HT1080 (cell line): ENCODE measurements at regions not wholly inside any gene's neighbourhood (a gene's known extent, or its start where the extent isn't known, plus 50 kb on each side); places are given as distances from the start of the nearest gene placed in this dataset. TPM values are rescaled to one million over a fixed set of nuclear protein-coding genes. Genes with fewer than 3 reads are reported as not detected.

Experiments used
- DNase-seq: peaks from one replicate; pipeline ENCODE4 v3.0.0-alpha.2; 2015; ENCODE audit warnings: low read depth
- small RNA-seq: library from RNA; depleted of rRNA; stranded (forward); fragments of <200 nt; gene quantifications from one replicate; pipeline ENCODE3, GENCODE V24; 2014

- no peak for DNase-seq
Measured at GRCh38 chr1:114227059-114227458, 73.4 kb upstream of the SYT6 start.

- no peak for DNase-seq
Measured at GRCh38 chr1:114224196-114224907, 70.7 kb upstream of the SYT6 start.

GRCh38 chr1:114222920-114223319 lies 69.3 kb upstream of the SYT6 start:
- DNase-seq: no peak

GRCh38 chr1:114219172-114219868 lies 65.7 kb upstream of the SYT6 start:
- DNase-seq: peak; percentile 42

GRCh38 chr1:114218361-114219171 lies 64.9 kb upstream of the SYT6 start:
- DNase-seq: no peak

- DNase-seq: no peak
Measured at GRCh38 chr1:114216431-114217173, 62.9 kb upstream of the SYT6 start.

- DNase-seq: peak; percentile 15
Measured at GRCh38 chr1:114215436-114215835, 61.8 kb upstream of the SYT6 start.

GRCh38 chr1:114214016-114214415 lies 60.3 kb upstream of the SYT6 start:
- DNase-seq: no peak

GRCh38 chr1:114209971-114210370 lies 56.3 kb upstream of the SYT6 start:
- DNase-seq: no peak

GRCh38 chr1:114208714-114209113 lies 55.0 kb upstream of the SYT6 start:
- no peak for DNase-seq

- no peak for DNase-seq
Measured at GRCh38 chr1:114208106-114208505, 54.4 kb upstream of the SYT6 start.

- DNase-seq: no peak
Measured at GRCh38 chr1:114207635-114208034, 54.0 kb upstream of the SYT6 start.

- no peak for DNase-seq
Measured at GRCh38 chr1:114206392-114206791, 52.7 kb upstream of the SYT6 start.

- no peak for DNase-seq
Measured at GRCh38 chr1:114203595-114204128, 50.0 kb upstream of the SYT6 start.

Small RNA genes lying in the stretch of these regions (small RNA-seq; reads per million reads assigned to genes)
- gene MRPL57P1: not detected
